ENCODE measurements at regions not wholly inside any gene's neighbourhood (a gene's known extent, or its start where the extent isn't known, plus 50 kb on each side); places are given as distances from the start of the nearest gene placed in this dataset.

DNA sequence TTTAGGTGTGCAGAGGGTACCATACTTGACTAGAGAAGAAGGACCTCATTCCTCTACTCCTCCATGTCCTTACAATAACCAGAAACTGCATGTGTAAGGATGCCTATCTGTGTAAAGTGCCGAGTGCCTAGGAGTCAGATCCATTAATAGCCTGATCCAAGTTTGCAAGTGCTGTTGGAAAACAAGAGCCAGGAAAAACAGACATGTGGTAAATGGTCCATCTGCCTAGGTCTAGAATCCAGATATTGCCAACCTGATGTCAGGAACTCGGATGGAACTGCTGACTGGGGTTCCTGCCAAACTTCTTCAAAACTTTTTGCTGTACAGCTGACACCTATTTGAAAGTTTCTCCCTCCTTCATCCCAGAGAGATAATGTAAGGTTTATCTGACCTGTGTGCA, 239.4 kb upstream of the CAMK1G start:
- no peaks in the 10 kb centered on the region for H3K27me3 ChIP-seq (ENCODE audit: control insufficient read depth, insufficient read depth, low read length)
- H3K4me3 ChIP-seq (ENCODE audit: low read depth, low read length): no peak overlapping the region
- no peaks in the 10 kb centered on the region for H3K9me3 ChIP-seq (ENCODE audit: control insufficient read depth, insufficient read depth, low read length)
- H3K9ac ChIP-seq (ENCODE audit: low read depth, low read length): no peak overlapping the region
- peaks cover 2% of the 10 kb centered on the region for H3K4me1 ChIP-seq (ENCODE audit: control insufficient read depth, insufficient read depth, low read length)
- no peaks in the 10 kb centered on the region for H3K36me3 ChIP-seq (ENCODE audit: control insufficient read depth, insufficient read depth, low read length)

DNA sequence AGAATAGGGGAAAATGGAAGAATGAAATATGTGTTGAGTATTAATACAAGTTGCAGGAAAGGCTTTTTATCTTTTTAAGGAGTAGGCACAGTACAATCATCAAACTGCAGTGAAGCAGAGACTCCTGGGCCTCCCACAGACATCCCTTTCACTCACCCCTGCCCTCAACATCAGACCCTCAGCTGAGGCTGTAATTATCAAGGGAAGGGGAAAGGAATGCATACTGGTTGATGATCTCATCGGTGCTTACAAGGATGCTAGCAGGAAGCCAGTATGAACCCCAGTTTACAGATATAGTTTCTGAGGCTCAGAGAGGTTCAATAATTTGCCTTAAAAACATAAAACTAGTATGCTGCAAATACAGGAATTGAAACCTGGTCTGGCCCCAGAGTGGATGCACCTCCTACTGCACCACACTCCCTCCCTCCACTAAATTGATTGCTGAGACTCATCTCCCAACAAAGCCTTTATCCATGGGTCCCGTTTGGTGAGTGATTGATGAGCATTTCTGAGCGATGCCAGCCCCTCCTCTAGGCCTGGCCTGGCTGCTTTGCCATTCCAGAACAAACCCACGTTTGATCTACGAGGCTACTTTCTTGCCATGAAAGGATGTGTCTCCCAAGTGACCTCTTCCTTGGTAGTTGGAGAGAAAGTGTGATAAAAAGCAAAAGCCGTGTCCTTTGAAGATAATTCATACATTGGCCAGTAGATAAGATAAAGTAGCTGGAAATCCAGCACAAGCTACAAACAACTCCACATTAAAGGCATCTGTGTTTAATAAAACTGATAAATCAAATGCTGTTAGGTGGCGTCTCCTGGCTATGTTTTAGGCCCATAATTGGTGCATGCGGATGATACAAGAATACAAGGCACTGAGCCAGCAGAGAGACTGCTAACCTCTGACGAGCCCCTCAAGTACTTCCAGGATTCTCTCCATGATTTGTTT, 233.9 kb upstream of the CAMK1G start:
- no peak overlapping the region for H3K4me3 ChIP-seq (ENCODE audit: low read depth, low read length)
- H3K36me3 ChIP-seq (ENCODE audit: control insufficient read depth, insufficient read depth, low read length): no peaks in the 10 kb centered on the region
- H3K9me3 ChIP-seq (ENCODE audit: control insufficient read depth, insufficient read depth, low read length): no peaks in the 10 kb centered on the region
- no peak overlapping the region for H3K9ac ChIP-seq (ENCODE audit: low read depth, low read length)
- peaks cover 3% of the 10 kb centered on the region for H3K4me1 ChIP-seq (ENCODE audit: control insufficient read depth, insufficient read depth, low read length)
- H3K27me3 ChIP-seq (ENCODE audit: control insufficient read depth, insufficient read depth, low read length): no peaks in the 10 kb centered on the region

DNA sequence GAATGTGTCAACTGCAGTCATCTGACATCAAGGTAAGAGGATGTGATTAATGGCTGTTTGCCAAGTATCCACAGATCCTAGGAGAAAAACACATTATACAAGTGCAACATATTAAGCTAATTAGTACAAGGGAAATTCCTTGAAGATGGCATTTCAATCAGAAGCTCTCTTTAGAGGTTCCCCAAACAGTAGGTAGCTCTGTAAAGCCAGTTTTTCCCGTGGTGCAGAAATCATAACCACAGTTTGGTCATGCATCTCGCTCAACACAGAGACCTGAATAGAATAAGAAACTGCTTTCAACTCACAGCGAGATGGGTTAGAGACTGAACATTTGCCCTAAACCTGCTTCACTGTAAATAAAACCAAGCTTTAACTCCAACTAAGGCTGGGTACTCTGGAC, 230.5 kb upstream of the CAMK1G start:
- no peaks in the 10 kb centered on the region for H3K36me3 ChIP-seq (ENCODE audit: control insufficient read depth, insufficient read depth, low read length)
- H3K27me3 ChIP-seq (ENCODE audit: control insufficient read depth, insufficient read depth, low read length): no peaks in the 10 kb centered on the region
- no peak overlapping the region for H3K4me3 ChIP-seq (ENCODE audit: low read depth, low read length)
- peaks cover 24% of the 10 kb centered on the region for H3K4me1 ChIP-seq (ENCODE audit: control insufficient read depth, insufficient read depth, low read length)
- H3K9ac ChIP-seq (ENCODE audit: low read depth, low read length): no peak overlapping the region
- H3K9me3 ChIP-seq (ENCODE audit: control insufficient read depth, insufficient read depth, low read length): no peaks in the 10 kb centered on the region

DNA sequence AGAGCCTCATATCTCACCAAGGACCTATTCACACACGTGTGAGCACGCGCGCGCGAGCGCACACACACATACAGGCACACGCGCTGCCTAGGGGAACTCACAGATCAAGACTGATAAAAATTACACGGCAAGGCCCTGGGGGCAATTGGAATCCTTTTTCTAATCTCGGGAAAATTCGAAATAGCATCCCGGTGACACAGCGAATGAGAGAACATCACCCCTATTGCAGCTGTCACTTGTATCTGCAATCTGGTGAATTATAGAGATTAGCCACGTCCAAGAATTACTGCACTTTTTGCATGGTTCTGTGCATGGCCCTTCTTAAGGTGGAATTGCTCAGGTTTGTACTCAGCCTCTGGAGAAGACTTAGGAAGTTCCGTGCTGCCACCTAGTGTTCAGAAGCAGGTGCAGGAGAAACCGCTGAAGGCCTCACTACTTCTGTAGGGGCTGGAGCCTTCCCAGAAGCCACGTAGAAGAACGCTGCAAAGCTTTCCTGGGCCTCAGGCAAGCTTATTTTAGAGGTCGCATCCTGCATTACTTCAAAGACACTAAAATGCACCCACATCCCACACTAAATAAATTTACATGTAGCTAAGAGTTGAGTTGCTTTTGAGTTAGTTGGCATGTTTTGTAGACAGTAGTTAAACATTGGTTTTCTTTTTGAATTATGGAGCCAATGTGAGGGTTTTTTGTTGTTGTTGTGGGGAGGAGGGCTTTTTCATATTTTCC, 229.2 kb upstream of the CAMK1G start:
- H3K9ac ChIP-seq (ENCODE audit: low read depth, low read length): no peak overlapping the region
- no peaks in the 10 kb centered on the region for H3K27me3 ChIP-seq (ENCODE audit: control insufficient read depth, insufficient read depth, low read length)
- peaks cover 24% of the 10 kb centered on the region for H3K4me1 ChIP-seq (ENCODE audit: control insufficient read depth, insufficient read depth, low read length)
- no peaks in the 10 kb centered on the region for H3K9me3 ChIP-seq (ENCODE audit: control insufficient read depth, insufficient read depth, low read length)
- H3K4me3 ChIP-seq (ENCODE audit: low read depth, low read length): no peak overlapping the region
- H3K36me3 ChIP-seq (ENCODE audit: control insufficient read depth, insufficient read depth, low read length): no peaks in the 10 kb centered on the region

DNA sequence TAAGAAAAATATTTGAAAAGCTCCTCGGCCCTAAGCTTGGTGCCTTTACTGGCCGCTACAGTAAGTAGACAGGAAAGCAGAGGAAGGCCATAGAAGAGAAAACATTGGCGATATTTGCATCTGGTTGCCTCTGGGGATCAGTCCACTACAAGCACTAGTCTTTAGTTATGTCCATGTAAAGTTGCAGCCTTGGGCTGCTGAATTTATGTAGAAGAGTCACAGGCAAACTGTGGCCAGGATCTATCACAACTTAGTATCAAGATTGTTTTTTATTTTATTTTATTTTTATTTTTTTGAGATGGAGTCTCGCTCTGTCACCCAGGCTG, 228.7 kb upstream of the CAMK1G start:
- Histone ChIP-seq H3K4me3 (ENCODE audit: low read depth, low read length) (no peak overlapping the region), H3K27me3 (ENCODE audit: control insufficient read depth, insufficient read depth, low read length) (no peaks in the 10 kb centered on the region), H3K4me1 (ENCODE audit: control insufficient read depth, insufficient read depth, low read length) (peaks cover 24% of the 10 kb centered on the region), H3K9me3 (ENCODE audit: control insufficient read depth, insufficient read depth, low read length) (no peaks in the 10 kb centered on the region), H3K9ac (ENCODE audit: low read depth, low read length) (no peak overlapping the region), H3K36me3 (ENCODE audit: control insufficient read depth, insufficient read depth, low read length) (no peaks in the 10 kb centered on the region)

DNA sequence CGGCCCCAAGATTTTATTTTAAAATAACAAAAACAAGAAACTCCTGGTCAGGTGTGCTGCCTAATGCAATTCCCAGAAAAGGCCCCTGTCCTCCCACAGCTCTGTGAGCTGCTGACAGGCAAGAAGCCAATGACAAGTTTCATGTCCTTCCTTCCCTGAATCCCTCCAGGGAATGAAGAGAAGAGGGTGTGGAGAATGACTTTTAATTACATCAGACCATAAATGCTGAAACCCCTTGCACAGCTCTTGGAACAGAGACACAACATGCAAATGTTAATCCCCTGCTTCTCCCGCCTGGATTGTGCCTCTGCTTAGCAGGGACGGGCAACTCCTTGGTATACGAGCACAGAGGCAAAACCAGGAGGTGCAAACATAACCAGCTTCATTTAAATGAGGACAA, 228.1 kb upstream of the CAMK1G start:
- Histone ChIP-seq H3K9me3 (ENCODE audit: control insufficient read depth, insufficient read depth, low read length) (no peaks in the 10 kb centered on the region), H3K9ac (ENCODE audit: low read depth, low read length) (no peak overlapping the region), H3K4me3 (ENCODE audit: low read depth, low read length) (no peak overlapping the region), H3K4me1 (ENCODE audit: control insufficient read depth, insufficient read depth, low read length) (peaks cover 24% of the 10 kb centered on the region), H3K27me3 (ENCODE audit: control insufficient read depth, insufficient read depth, low read length) (no peaks in the 10 kb centered on the region), H3K36me3 (ENCODE audit: control insufficient read depth, insufficient read depth, low read length) (no peaks in the 10 kb centered on the region)

DNA sequence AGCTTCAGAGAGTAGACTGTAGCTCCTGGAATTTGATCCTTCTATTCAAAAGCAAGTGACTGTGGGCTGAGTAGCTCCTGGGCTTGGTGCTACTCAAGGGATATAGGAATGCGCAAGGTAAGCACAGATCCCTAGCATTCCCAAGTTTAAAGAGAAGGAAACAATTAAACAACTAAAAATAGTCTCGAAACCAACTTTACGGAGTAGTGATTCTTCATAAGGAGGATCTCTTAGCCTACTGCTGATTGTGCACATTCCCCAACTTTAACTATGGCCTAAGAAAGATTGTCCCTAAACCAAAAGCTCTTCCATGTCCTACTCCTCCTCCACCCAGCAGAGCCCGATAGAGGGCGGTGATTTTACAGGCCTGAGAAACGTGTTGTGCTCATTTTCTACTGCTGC, 226.5 kb upstream of the CAMK1G start:
- H3K27me3 ChIP-seq (ENCODE audit: control insufficient read depth, insufficient read depth, low read length): no peaks in the 10 kb centered on the region
- no peak overlapping the region for H3K9ac ChIP-seq (ENCODE audit: low read depth, low read length)
- H3K4me3 ChIP-seq (ENCODE audit: low read depth, low read length): no peak overlapping the region
- H3K4me1 ChIP-seq (ENCODE audit: control insufficient read depth, insufficient read depth, low read length): peaks cover 24% of the 10 kb centered on the region
- H3K9me3 ChIP-seq (ENCODE audit: control insufficient read depth, insufficient read depth, low read length): no peaks in the 10 kb centered on the region
- no peaks in the 10 kb centered on the region for H3K36me3 ChIP-seq (ENCODE audit: control insufficient read depth, insufficient read depth, low read length)

DNA sequence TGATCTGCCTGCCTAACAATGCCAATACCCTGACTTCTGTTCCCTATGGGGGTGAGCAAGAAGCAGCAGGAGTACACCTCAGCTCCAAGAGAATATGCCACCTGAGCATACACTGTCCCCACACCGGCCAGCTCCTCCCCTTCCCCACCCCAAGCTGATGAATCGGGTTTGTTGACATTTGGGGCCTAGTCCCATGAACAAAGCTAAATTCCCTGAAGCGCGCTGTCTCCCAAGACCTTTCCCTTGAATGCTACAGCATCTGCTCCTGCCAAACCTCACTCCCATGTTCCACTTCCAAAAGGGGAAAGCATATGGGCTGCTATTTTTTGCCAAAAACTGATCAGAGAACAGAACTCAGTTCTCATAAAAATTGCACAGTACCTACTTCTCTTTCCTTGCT, 220.4 kb upstream of the CAMK1G start:
- H3K4me3 ChIP-seq (ENCODE audit: low read depth, low read length): no peak overlapping the region
- peaks cover 13% of the 10 kb centered on the region for H3K4me1 ChIP-seq (ENCODE audit: control insufficient read depth, insufficient read depth, low read length)
- H3K9ac ChIP-seq (ENCODE audit: low read depth, low read length): no peak overlapping the region
- no peaks in the 10 kb centered on the region for H3K27me3 ChIP-seq (ENCODE audit: control insufficient read depth, insufficient read depth, low read length)
- H3K36me3 ChIP-seq (ENCODE audit: control insufficient read depth, insufficient read depth, low read length): no peaks in the 10 kb centered on the region
- no peaks in the 10 kb centered on the region for H3K9me3 ChIP-seq (ENCODE audit: control insufficient read depth, insufficient read depth, low read length)

DNA sequence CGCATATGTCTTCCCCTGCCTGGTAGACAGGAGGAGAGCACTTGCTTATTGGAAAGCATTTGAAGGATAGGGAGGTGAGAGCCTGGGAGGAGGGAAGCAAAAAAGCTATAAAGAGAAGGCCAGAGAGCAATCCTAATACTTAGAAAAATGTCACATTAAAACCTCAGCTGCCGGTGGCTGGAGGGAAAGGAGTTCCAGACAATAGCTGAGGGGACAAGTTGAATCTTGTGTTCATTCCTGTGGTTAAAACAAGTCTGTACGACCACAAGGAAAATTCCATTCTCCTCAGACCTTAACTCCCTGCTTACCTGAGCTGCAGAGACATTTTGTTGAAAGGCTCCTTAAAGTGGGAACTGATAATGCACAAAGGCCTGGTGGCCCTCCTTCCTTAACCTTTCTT, 218.8 kb upstream of the CAMK1G start:
- no peaks in the 10 kb centered on the region for H3K36me3 ChIP-seq (ENCODE audit: control insufficient read depth, insufficient read depth, low read length)
- no peaks in the 10 kb centered on the region for H3K27me3 ChIP-seq (ENCODE audit: control insufficient read depth, insufficient read depth, low read length)
- no peak overlapping the region for H3K9ac ChIP-seq (ENCODE audit: low read depth, low read length)
- peaks cover 13% of the 10 kb centered on the region for H3K4me1 ChIP-seq (ENCODE audit: control insufficient read depth, insufficient read depth, low read length)
- no peak overlapping the region for H3K4me3 ChIP-seq (ENCODE audit: low read depth, low read length)
- H3K9me3 ChIP-seq (ENCODE audit: control insufficient read depth, insufficient read depth, low read length): no peaks in the 10 kb centered on the region

DNA sequence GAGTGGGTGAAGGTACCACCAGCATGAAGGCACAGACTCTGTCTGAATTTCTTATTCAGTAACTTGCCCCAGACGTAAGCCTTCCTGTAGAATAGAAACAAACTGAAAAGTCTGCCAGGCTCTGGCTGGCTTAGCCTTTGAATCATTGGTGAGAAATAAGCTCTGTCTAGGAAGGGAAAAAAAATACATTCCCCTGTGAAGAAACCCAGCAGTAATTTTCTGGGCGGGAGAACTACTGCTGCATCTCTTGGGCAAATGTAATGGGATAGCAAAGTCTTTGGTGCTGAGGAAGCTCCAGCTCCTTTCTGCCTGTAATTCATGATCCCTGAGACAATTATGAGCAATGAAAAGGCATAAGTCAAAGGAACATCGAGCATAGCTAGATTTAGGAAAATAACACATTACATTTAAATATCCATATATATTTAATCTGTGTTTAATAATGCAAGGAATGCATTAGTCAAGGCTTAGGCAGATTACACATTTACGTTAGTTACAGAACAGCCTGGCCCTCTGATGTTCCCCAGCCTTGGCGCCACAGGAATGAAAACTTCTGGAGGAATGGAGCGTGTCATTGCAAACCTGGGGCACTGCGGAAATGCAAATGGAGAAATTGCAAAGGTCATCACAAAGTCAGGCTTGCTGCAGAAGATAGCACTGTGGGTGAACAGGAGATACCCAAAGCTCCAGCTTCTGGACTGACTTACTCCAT, 216.3 kb upstream of the CAMK1G start:
- no peak overlapping the region for H3K4me3 ChIP-seq (ENCODE audit: low read depth, low read length)
- H3K36me3 ChIP-seq (ENCODE audit: control insufficient read depth, insufficient read depth, low read length): no peaks in the 10 kb centered on the region
- H3K27me3 ChIP-seq (ENCODE audit: control insufficient read depth, insufficient read depth, low read length): no peaks in the 10 kb centered on the region
- no peaks in the 10 kb centered on the region for H3K9me3 ChIP-seq (ENCODE audit: control insufficient read depth, insufficient read depth, low read length)
- no peak overlapping the region for H3K9ac ChIP-seq (ENCODE audit: low read depth, low read length)
- H3K4me1 ChIP-seq (ENCODE audit: control insufficient read depth, insufficient read depth, low read length): peaks cover 13% of the 10 kb centered on the region

DNA sequence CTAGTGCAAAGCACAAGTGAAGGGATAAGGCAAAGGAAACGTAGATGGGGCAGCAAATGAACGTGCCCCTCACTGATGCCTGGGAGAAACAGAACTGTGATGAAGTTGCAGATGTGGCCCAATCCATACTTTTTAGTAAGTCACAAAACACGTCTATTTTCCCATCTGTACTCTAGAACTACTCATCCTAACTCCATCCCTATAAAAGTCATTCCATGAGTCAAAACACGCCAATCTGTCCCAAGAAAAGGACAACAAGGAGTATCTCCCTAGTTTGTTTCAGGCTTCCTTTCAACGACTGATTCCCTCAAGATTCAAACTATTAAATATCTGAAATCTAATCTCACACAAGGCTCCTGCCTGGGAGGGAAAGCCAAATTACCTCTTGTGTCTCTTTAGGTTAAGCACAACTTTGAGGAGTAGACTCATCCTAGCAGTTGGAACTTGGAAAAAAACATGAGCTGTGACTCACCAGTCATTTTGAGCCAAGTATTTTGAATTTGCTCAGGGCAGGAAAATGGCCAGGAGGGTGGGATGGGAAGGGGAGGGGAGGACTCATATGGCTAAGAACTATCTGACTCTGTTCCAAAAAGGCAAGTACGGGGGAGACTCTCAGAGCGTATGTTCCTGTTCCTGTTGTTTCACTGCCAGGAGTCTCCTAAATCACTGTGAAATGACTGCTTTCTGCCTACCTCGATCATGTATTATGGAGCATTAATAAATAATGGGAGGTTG, 214.5 kb upstream of the CAMK1G start:
- Histone ChIP-seq H3K4me1 (ENCODE audit: control insufficient read depth, insufficient read depth, low read length) (peaks cover 4% of the 10 kb centered on the region), H3K9me3 (ENCODE audit: control insufficient read depth, insufficient read depth, low read length) (no peaks in the 10 kb centered on the region), H3K4me3 (ENCODE audit: low read depth, low read length) (no peak overlapping the region), H3K27me3 (ENCODE audit: control insufficient read depth, insufficient read depth, low read length) (no peaks in the 10 kb centered on the region), H3K36me3 (ENCODE audit: control insufficient read depth, insufficient read depth, low read length) (no peaks in the 10 kb centered on the region), H3K9ac (ENCODE audit: low read depth, low read length) (no peak overlapping the region)
